HG02678 (cell line): ENCODE measurements at regions not wholly inside any gene's neighbourhood (a gene's known extent, or its start where the extent isn't known, plus 50 kb on each side); places are given as distances from the start of the nearest gene placed in this dataset.

Experiments
- ATAC-seq: cut with Tn5 transposase; IDR thresholded peaks from one replicate; pipeline ENCODE4 v1.9.1; 2021; ENCODE audit warnings: mild to moderate bottlenecking, moderate library complexity; ENCODE audit not compliant: unreplicated experiment

- ATAC-seq = no peak
Observed at GRCh38 chr2:118791483-118791882, 56.0 kb downstream of the EN1 start.

- ATAC-seq = no peak
Observed at GRCh38 chr2:118786746-118787145, 60.7 kb downstream of the EN1 start.

GRCh38 chr2:118784860-118785259 is 62.6 kb downstream of the EN1 start:
- no peak for ATAC-seq

GRCh38 chr2:118779362-118779761 is 68.1 kb downstream of the EN1 start:
- ATAC-seq = no peak

- no peak for ATAC-seq
Observed at GRCh38 chr2:118774458-118775133, 72.9 kb downstream of the EN1 start.

GRCh38 chr2:118773826-118774225 is 73.6 kb downstream of the EN1 start:
- ATAC-seq = no peak

- ATAC-seq = no peak
Observed at GRCh38 chr2:118772487-118773200, 74.8 kb downstream of the EN1 start.

GRCh38 chr2:118769707-118770400 is 77.6 kb downstream of the EN1 start:
- ATAC-seq = no peak

- ATAC-seq = no peak
Observed at GRCh38 chr2:118766871-118767270, 80.6 kb downstream of the EN1 start.

GRCh38 chr2:118764855-118765254 is 82.6 kb downstream of the EN1 start:
- ATAC-seq = no peak

- ATAC-seq = no peak
Observed at GRCh38 chr2:118763797-118764196, 83.7 kb downstream of the EN1 start.

GRCh38 chr2:118762290-118762689 is 85.2 kb downstream of the EN1 start:
- no peak for ATAC-seq

GRCh38 chr2:118761771-118762170 is 85.7 kb downstream of the EN1 start:
- ATAC-seq = no peak

- no peak for ATAC-seq
Observed at GRCh38 chr2:118755901-118756300, 91.5 kb downstream of the EN1 start.

- ATAC-seq = no peak
Observed at GRCh38 chr2:118755384-118755783, 92.1 kb downstream of the EN1 start.

GRCh38 chr2:118752762-118753429 is 94.6 kb downstream of the EN1 start:
- ATAC-seq = no peak

- ATAC-seq = no peak
Observed at GRCh38 chr2:118750959-118751565, 96.4 kb downstream of the EN1 start.

GRCh38 chr2:118748245-118748885 is 99.1 kb downstream of the EN1 start:
- ATAC-seq = no peak

- ATAC-seq = no peak
Observed at GRCh38 chr2:118747637-118748036, 99.8 kb downstream of the EN1 start.

- ATAC-seq = no peak
Observed at GRCh38 chr2:118747066-118747465, 100.4 kb downstream of the EN1 start.
